ENCODE measurements at regions not wholly inside any gene's neighbourhood (a gene's known extent, or its start where the extent isn't known, plus 50 kb on each side); places are given as distances from the start of the nearest gene placed in this dataset.
A peak's percentile ranks its signal among the peaks of the same experiment; 100 is the strongest.

- POLR2A ChIA-PET (ENCODE audit: unreplicated experiment): no interaction called here
- DNase-seq (no peak), ATAC-seq (ENCODE audit: low read depth) (no peak)
- no peak overlapping the region for H4K8ac ChIP-seq (ENCODE audit: low read depth in 2 of 2, low read length in 2 of 2)
- H3K27ac ChIP-seq (ENCODE audit: insufficient read depth, low read length): no peak overlapping the region
- H3K56ac ChIP-seq (ENCODE audit: extremely low read depth, insufficient read depth, low read length): no peak overlapping the region
- CTCF ChIA-PET: no interaction called here
- no peak overlapping the region for H3K4ac ChIP-seq (ENCODE audit: low read depth, low read length)
- H3K4me3 ChIP-seq (ENCODE audit: insufficient read depth, low read depth, low read length): no peak overlapping the region
- no peak overlapping the region for H3K23ac ChIP-seq (ENCODE audit: low read depth, low read length)
- no peaks in the 10 kb centered on the region for H3K36me3 ChIP-seq (ENCODE audit: control insufficient read depth, insufficient read depth, low read length)
- no peak overlapping the region for H3K18ac ChIP-seq (ENCODE audit: low read depth, low read length)
- H3K27me3 ChIP-seq (ENCODE audit: control insufficient read depth, insufficient read depth, low read length): no peaks in the 10 kb centered on the region
- no TSS peak for BruUV-seq (replicated peaks)
- H2BK20ac ChIP-seq (ENCODE audit: low read depth, low read length): no peak overlapping the region
- H2AK9ac ChIP-seq (replicated peaks; ENCODE audit: low read depth, low read length, poor library complexity): no peak overlapping the region
- peaks cover 7% of the 10 kb centered on the region for H3K4me1 ChIP-seq (ENCODE audit: control insufficient read depth, insufficient read depth, low read length)
- no peak overlapping the region for H2BK5ac ChIP-seq (ENCODE audit: low read depth, low read length, poor library complexity, severe bottlenecking)
- WGBS, 2 experiments (ENCODE audit: extremely low coverage in 2 of 2, insufficient read length in 1 of 2): 90% methylated on average over 2 of the region's 5 CpGs; no CpG with 5 or more reads in 1 of the 2 experiments
- H2AFZ ChIP-seq (replicated peaks; ENCODE audit: low read length, poor library complexity): no peak overlapping the region
- no peaks in the 10 kb centered on the region for H3K9me3 ChIP-seq (ENCODE audit: control insufficient read depth, insufficient read depth, low read length)
- H4K5ac ChIP-seq (ENCODE audit: low read depth, low read length): no peak overlapping the region
- intact Hi-C loops (cut with micrococcal nuclease): no loop called here
- no peaks in the 10 kb centered on the region for H4K20me1 ChIP-seq (ENCODE audit: insufficient read depth, low read length)
- H3K9ac ChIP-seq (ENCODE audit: low read depth, low read length): no peak overlapping the region
- H3K4me2 ChIP-seq (ENCODE audit: low read depth, low read length): no peak overlapping the region
- no peak for TF ChIP-seq NFE2L2 (IDR thresholded peaks at IDR 0.05; ENCODE audit: low read depth, low read length)
- TF ChIP-seq MAZ (IDR thresholded peaks at IDR 0.05; ENCODE audit: borderline replicate concordance, low read depth, low read length): no peak
- no peak for TF ChIP-seq CEBPB (IDR thresholded peaks at IDR 0.05; ENCODE audit: low read depth, low read length)
- no peak for TF ChIP-seq BHLHE40 (IDR thresholded peaks at IDR 0.05; ENCODE audit: low read depth, low read length)
- no peak for TF ChIP-seq RAD21 (IDR thresholded peaks at IDR 0.05; ENCODE audit: low read length)
- TF ChIP-seq MXI1 (IDR thresholded peaks at IDR 0.05; ENCODE audit: borderline replicate concordance, low read depth, low read length): no peak
- TF ChIP-seq CHD1 (IDR thresholded peaks at IDR 0.05; ENCODE audit: low read depth, low read length): no peak
- no peak for TF ChIP-seq ELK1 (IDR thresholded peaks at IDR 0.05; ENCODE audit: borderline replicate concordance, low read depth, low read length)
- TF ChIP-seq MAFK (IDR thresholded peaks at IDR 0.05; ENCODE audit: low read depth, low read length): no peak
- no peak for TF ChIP-seq RCOR1 (IDR thresholded peaks at IDR 0.05; ENCODE audit: insufficient replicate concordance, low read length)
- no peak for TF ChIP-seq SMC3 (IDR thresholded peaks at IDR 0.05; ENCODE audit: low read depth, low read length)
- TF ChIP-seq FOS (IDR thresholded peaks at IDR 0.05; ENCODE audit: low read depth, low read length): no peak
- no peak for TF ChIP-seq POLR2A (IDR thresholded peaks at IDR 0.05; ENCODE audit: low read depth, low read length)
- TF ChIP-seq CTCF (conservative IDR thresholded peaks at IDR 0.05; ENCODE audit: low read depth, low read length): no peak
- no peak for TF ChIP-seq RFX5 (IDR thresholded peaks at IDR 0.05; ENCODE audit: low read depth, low read length)
- peaks cover 4% of the 10 kb centered on the region; the same call in 1 of the 2 replicates for H3K9me1 ChIP-seq (ENCODE audit: insufficient read depth, low read length)
- no peak overlapping the region for H3K14ac ChIP-seq (replicated peaks; ENCODE audit: low read depth, low read length)
- H4K91ac ChIP-seq (ENCODE audit: insufficient read depth, low read depth, low read length): no peak overlapping the region
- no peak overlapping the region for H2BK120ac ChIP-seq (ENCODE audit: low read depth, low read length)
- 0 out of 3 replicates have a peak overlapping the region, but pooled peaks have one; percentile 39 for H2BK15ac ChIP-seq (ENCODE audit: low read depth, low read length)
- H2AK5ac ChIP-seq (ENCODE audit: low read depth, low read length): no peak overlapping the region; the same call in 1 of the 2 replicates
- in situ Hi-C loops (cut with MboI; ENCODE audit: low sequenced_read_pairs): loop anchor here (25.0 kb wide), 1 partner anchor 305 kb away; no protein-coding TSS in a partner anchor
- dilution Hi-C loops (cut with HindIII; ENCODE audit: low sequenced_read_pairs, unreplicated experiment): no loop called here
- H3K79me1 ChIP-seq (ENCODE audit: low read depth in 1 of 2, low read length in 2 of 2): no peaks in the 10 kb centered on the region
Measured at GRCh38 chr14:31932675-31933074, 144.4 kb upstream of the ARHGAP5 start.
